ENCODE measurements at regions not wholly inside any gene's neighbourhood (a gene's known extent, or its start where the extent isn't known, plus 50 kb on each side); places are given as distances from the start of the nearest gene placed in this dataset.

- no peak for DNase-seq
Measured at GRCh38 chr5:88483964-88484672, 215.5 kb upstream of the TMEM161B start.

- no peak for DNase-seq
Measured at GRCh38 chr5:88480801-88481499, 212.3 kb upstream of the TMEM161B start.

GRCh38 chr5:88480245-88480644, 211.6 kb upstream of the TMEM161B start:
- no peak for DNase-seq

- DNase-seq: no peak
Measured at GRCh38 chr5:88474574-88474973, 205.9 kb upstream of the TMEM161B start.

- DNase-seq: no peak
Measured at GRCh38 chr5:88470745-88471144, 202.1 kb upstream of the TMEM161B start.

- no peak for DNase-seq
Measured at GRCh38 chr5:88459971-88460370, 191.3 kb upstream of the TMEM161B start.

- DNase-seq: no peak
Measured at GRCh38 chr5:88452820-88453219, 184.2 kb upstream of the TMEM161B start.

- DNase-seq: no peak
Measured at GRCh38 chr5:88450239-88450638, 181.6 kb upstream of the TMEM161B start.

- DNase-seq: no peak
Measured at GRCh38 chr5:88438006-88438405, 169.4 kb upstream of the TMEM161B start.

- DNase-seq: no peak
Measured at GRCh38 chr5:88436290-88436689, 167.6 kb upstream of the TMEM161B start.

- no peak for DNase-seq
Measured at GRCh38 chr5:88428633-88429032, 160.0 kb upstream of the TMEM161B start.

GRCh38 chr5:88426441-88426840, 157.8 kb upstream of the TMEM161B start:
- no peak for DNase-seq

GRCh38 chr5:88425124-88425523, 156.5 kb upstream of the TMEM161B start:
- DNase-seq: no peak

- DNase-seq: no peak
Measured at GRCh38 chr5:88419931-88420330, 151.3 kb upstream of the TMEM161B start.

GRCh38 chr5:88407341-88407740, 138.7 kb upstream of the TMEM161B start:
- no peak for DNase-seq

- no peak for DNase-seq
Measured at GRCh38 chr5:88405783-88406182, 137.1 kb upstream of the TMEM161B start.

- no peak for DNase-seq
Measured at GRCh38 chr5:88404405-88404804, 135.8 kb upstream of the TMEM161B start.

- DNase-seq: no peak
Measured at GRCh38 chr5:88401686-88402085, 133.0 kb upstream of the TMEM161B start.

GRCh38 chr5:88401228-88401627, 132.6 kb upstream of the TMEM161B start:
- no peak for DNase-seq

- DNase-seq: no peak
Measured at GRCh38 chr5:88399561-88399960, 130.9 kb upstream of the TMEM161B start.

GRCh38 chr5:88398316-88398715, 129.7 kb upstream of the TMEM161B start:
- no peak for DNase-seq

GRCh38 chr5:88396751-88397281, 128.2 kb upstream of the TMEM161B start:
- DNase-seq: no peak

- DNase-seq: no peak
Measured at GRCh38 chr5:88396000-88396535, 127.4 kb upstream of the TMEM161B start.

GRCh38 chr5:88395264-88395663, 126.6 kb upstream of the TMEM161B start:
- DNase-seq: no peak
